GM12878 (cell line): ENCODE measurements at regions not wholly inside any gene's neighbourhood (a gene's known extent, or its start where the extent isn't known, plus 50 kb on each side); places are given as distances from the start of the nearest gene placed in this dataset.
"Not testable (repeated sequence)": the region's sequence is repeated elsewhere in the genome, so short reads cannot be mapped to it uniquely, and the experiment has no call there.

Experiments used
- ATAC-seq: fragments of 200-7000 bp; cut with Tn5 transposase; 3 replicates; pipeline ENCODE4 v1.9.1; 2020; ENCODE audit warnings: mild to moderate bottlenecking, moderate library complexity
- BruUV-seq: library from RNA; stranded (reverse); fragments of 400-500 nt; replicated peaks from 2 replicates; lab custom pipeline; 2021; lab: Mats Ljungman, UMichigan
- CTCF ChIA-PET: fragments of 300-600 bp; sonication (Branson Sonifier 250); formaldehyde crosslinking; extraction: SDS; loops from one replicate; lab custom pipeline; 2021; ENCODE audit warnings: inconsistent platforms; lab: Yijun Ruan, JAX
- POLR2A ChIA-PET: fragments of 350-600 bp; formaldehyde crosslinking; extraction: SDS; loops from one replicate; lab custom pipeline; 2021; ENCODE audit warnings: inconsistent platforms; lab: Charles Lee
- RAD21 ChIA-PET: fragments of 300-600 bp; sonication (Branson Sonifier 250); formaldehyde crosslinking; loops from one replicate; lab custom pipeline; 2023; ENCODE audit warnings: antibody characterized with exemption; ENCODE audit not compliant: unreplicated experiment; lab: Charles Lee
- SMC1A ChIA-PET: fragments of 300-600 bp; sonication (Branson Sonifier 250); formaldehyde crosslinking; loops from one replicate; lab custom pipeline; 2023; ENCODE audit not compliant: unreplicated experiment, uncharacterized antibody; lab: Charles Lee
- DNase-seq: peaks from one replicate; pipeline ENCODE4 v3.0.0-alpha.2; 2011; ENCODE audit warnings: low read depth, low spot score
- FAIRE-seq: peaks from 3 replicates; lab custom pipeline; 2011; peaks lifted over from hg19 to GRCh38; lab: Jason Lieb, UNC
- H2AFZ ChIP-seq: 2 replicates; pipeline ENCODE4 v1.6.0; 2011; ENCODE audit warnings: low read depth, low read length, control low read depth; ENCODE audit not compliant: control insufficient read depth
- H3K27ac ChIP-seq: 2 replicates; pipeline ENCODE4 v1.5.1; 2011; ENCODE audit warnings: control low read depth; ENCODE audit not compliant: control insufficient read depth, insufficient read depth
- H3K27me3 ChIP-seq, 2 experiments: replicated peaks in 1 of 2; 2 replicates each; pipeline versions ENCODE4 v1.6.0 to v1.6.1; 2011; ENCODE audit warnings: low read length in 1 of 2; ENCODE audit not compliant: control insufficient read depth in 2 of 2, insufficient read depth in 2 of 2
- H3K36me3 ChIP-seq, 2 experiments: 2 replicates each; pipeline ENCODE4 v1.5.1; 2011; ENCODE audit warnings: low read length in 1 of 2; ENCODE audit not compliant: control insufficient read depth in 2 of 2, insufficient read depth in 2 of 2
- H3K4me1 ChIP-seq: 2 replicates; pipeline ENCODE4 v1.6.1; 2011; ENCODE audit warnings: mild to moderate bottlenecking, low read length, moderate library complexity, mixed read lengths; ENCODE audit not compliant: control insufficient read depth, insufficient read depth
- H3K4me2 ChIP-seq: 2 replicates; pipeline ENCODE4 v1.6.0; 2011; ENCODE audit warnings: control low read depth; ENCODE audit not compliant: control insufficient read depth, insufficient read depth
- H3K4me3 ChIP-seq: fragments of 200-600 bp; sonication (generic); 2 replicates; pipeline ENCODE4 v1.5.1; 2016
- H3K79me2 ChIP-seq: 2 replicates; pipeline ENCODE4 v1.6.0; 2011; ENCODE audit warnings: low read length; ENCODE audit not compliant: control insufficient read depth, insufficient read depth
- H3K9ac ChIP-seq: 2 replicates; pipeline ENCODE4 v1.8.0; 2011; ENCODE audit warnings: low read length, control low read depth, mixed read lengths; ENCODE audit not compliant: control insufficient read depth, insufficient read depth
- H3K9me3 ChIP-seq: replicated peaks from 3 replicates; pipeline ENCODE4 v1.5.1; 2011; ENCODE audit warnings: mild to moderate bottlenecking, low read length; ENCODE audit not compliant: control insufficient read depth, insufficient read depth
- H4K20me1 ChIP-seq: 2 replicates; pipeline ENCODE4 v1.6.0; 2011; ENCODE audit not compliant: control insufficient read depth, insufficient read depth
- EGR1 ChIP-seq, 2 experiments: IDR thresholded peaks; 1 replicate in 1 of 2; 2 replicates in 1 of 2; pipeline ENCODE4 v1.6.1; 2011 to 2012; ENCODE audit warnings: low read depth in 2 of 2, low read length in 2 of 2, borderline replicate concordance in 1 of 2, mild to moderate bottlenecking in 1 of 2, moderate library complexity in 1 of 2
- EZH2 ChIP-seq: IDR thresholded peaks from 2 replicates; pipeline ENCODE4 v1.6.1; 2012; ENCODE audit warnings: low read depth, mild to moderate bottlenecking, control low read depth, inconsistent platforms, low read length, borderline replicate concordance; ENCODE audit not compliant: control insufficient read depth
- GATAD2B ChIP-seq: fragments of 450-650 bp; conservative IDR thresholded peaks from 2 replicates; pipeline ENCODE4 v1.6.1; 2017; ENCODE audit warnings: low read depth, mild to moderate bottlenecking, moderate library complexity
- HDAC2 ChIP-seq: fragments of 200-600 bp; sonication (generic); IDR thresholded peaks from 2 replicates; pipeline ENCODE4 v1.6.1; 2017
- NR2C2 ChIP-seq: IDR thresholded peaks from 2 replicates; pipeline ENCODE4 v1.6.1; 2011; ENCODE audit warnings: borderline replicate concordance, low read depth; ENCODE audit not compliant: control insufficient read depth, insufficient read length
- SIN3A ChIP-seq: IDR thresholded peaks from 2 replicates; pipeline ENCODE4 v1.6.1; 2012; ENCODE audit warnings: low read depth, low read length, improper control_type of control experiment
- SMAD5 ChIP-seq: IDR thresholded peaks from 2 replicates; pipeline ENCODE4 v1.6.1; 2016; ENCODE audit warnings: antibody characterized with exemption, low read depth
- ZSCAN29 ChIP-seq: fragments of 450-650 bp; IDR thresholded peaks from 2 replicates; pipeline ENCODE4 v1.6.1; 2017; ENCODE audit warnings: mild to moderate bottlenecking, moderate library complexity
- WGBS: methylation state at CpG from one replicate; pipeline ENCODE4 v1.1.6; 2016; ENCODE audit warnings: low lambda C conversion rate; ENCODE audit not compliant: insufficient replicate concordance, insufficient coverage; ENCODE audit errors: missing lambda C conversion rate; 5-methylcytosine and 5-hydroxymethylcytosine counted together
- in situ Hi-C: fragments of 300-500 bp; cut with MboI; formaldehyde crosslinking; loops from 9 replicates; pipeline ENCODE4 v1.14.3; 2018; ENCODE audit warnings: mixed read lengths
- intact Hi-C: fragments of 100-400 bp; cut with micrococcal nuclease; formaldehyde crosslinking; loops from one replicate; pipeline ENCODE4 v1.14.2; 2022; ENCODE audit not compliant: unreplicated experiment
- TF ChIP-seq, protein P1 (sequence below): fragments of 450-650 bp; formaldehyde crosslinking; IDR thresholded peaks from 2 replicates; pipeline ENCODE4 v1.4.0; 2022; ENCODE audit warnings: mild to moderate bottlenecking, moderate library complexity

DNA sequence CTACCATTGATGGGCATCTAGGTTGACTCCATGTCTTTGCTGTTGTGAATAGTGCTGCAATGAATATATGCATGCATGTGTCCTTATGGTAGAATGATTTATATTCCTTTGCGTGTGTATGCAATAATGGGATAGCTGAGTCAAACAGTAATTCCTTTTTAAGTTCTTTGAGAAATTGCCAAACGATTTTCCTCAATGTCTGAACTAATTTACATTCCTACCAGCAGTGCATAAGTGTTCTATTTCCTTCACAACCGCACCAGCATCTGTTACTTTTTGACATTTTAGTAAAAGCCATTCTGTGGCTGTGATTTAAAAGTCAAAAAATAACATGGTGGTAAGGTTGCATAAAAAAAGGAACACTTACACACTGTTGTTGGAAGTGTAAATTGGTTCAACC lies 103.1 kb upstream of the FAM47B start:
- no peak for TF ChIP-seq SMAD5
- FAIRE-seq (no peak), ATAC-seq (no peak), DNase-seq (no peak)
- intact Hi-C loops (no loop called here), in situ Hi-C loops (no loop called here)
- H3K4me1 ChIP-seq = no peaks in the 10 kb centered on the region
- no peak overlapping the region for H3K9ac ChIP-seq
- 4% methylated on average over 3 of the region's 3 CpGs for WGBS
- CTCF ChIA-PET = no interaction called here
- H3K36me3 ChIP-seq = no peaks in the 10 kb centered on the region
- no peak overlapping the region for H3K27ac ChIP-seq
- no TSS peak for BruUV-seq
- POLR2A ChIA-PET = no interaction called here
- H3K79me2 ChIP-seq = no peaks in the 10 kb centered on the region
- H3K4me3 ChIP-seq = no peak overlapping the region
- no peak overlapping the region for H3K4me2 ChIP-seq
- RAD21 ChIA-PET = no interaction called here
- H4K20me1 ChIP-seq = no peaks in the 10 kb centered on the region
- H3K27me3 ChIP-seq = no peaks in the 10 kb centered on the region
- H2AFZ ChIP-seq = no peak overlapping the region
- SMC1A ChIA-PET = no interaction called here
- no peaks in the 10 kb centered on the region for H3K9me3 ChIP-seq

DNA sequence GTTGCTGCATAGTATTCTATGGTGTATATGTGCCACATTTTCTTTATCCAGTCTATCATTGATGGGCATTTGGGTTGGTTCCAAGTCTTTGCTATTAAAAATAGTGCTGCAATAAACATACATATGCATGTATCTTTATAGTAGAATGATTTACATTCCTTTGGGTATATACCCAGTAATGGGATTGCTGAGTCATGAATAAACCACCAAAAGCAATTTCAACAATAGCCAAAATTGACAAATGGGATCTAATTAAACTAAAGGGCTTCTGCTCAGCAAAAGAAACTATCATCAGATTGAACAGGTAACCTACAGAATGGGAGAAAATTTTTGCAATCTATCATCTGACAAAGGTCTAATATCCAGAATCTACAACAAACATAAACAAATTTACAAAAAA lies 101.4 kb upstream of the FAM47B start:
- RAD21 ChIA-PET, ATAC-seq, H4K20me1 ChIP-seq, H3K9me3 ChIP-seq, H3K27ac ChIP-seq, H3K79me2 ChIP-seq, CTCF ChIA-PET, H3K27me3 ChIP-seq, H2AFZ ChIP-seq, H3K4me3 ChIP-seq, SMC1A ChIA-PET, in situ Hi-C loops, H3K9ac ChIP-seq, DNase-seq, FAIRE-seq, POLR2A ChIA-PET, BruUV-seq, H3K4me1 ChIP-seq, intact Hi-C loops, H3K36me3 ChIP-seq, H3K4me2 ChIP-seq: not testable (repeated sequence)

DNA sequence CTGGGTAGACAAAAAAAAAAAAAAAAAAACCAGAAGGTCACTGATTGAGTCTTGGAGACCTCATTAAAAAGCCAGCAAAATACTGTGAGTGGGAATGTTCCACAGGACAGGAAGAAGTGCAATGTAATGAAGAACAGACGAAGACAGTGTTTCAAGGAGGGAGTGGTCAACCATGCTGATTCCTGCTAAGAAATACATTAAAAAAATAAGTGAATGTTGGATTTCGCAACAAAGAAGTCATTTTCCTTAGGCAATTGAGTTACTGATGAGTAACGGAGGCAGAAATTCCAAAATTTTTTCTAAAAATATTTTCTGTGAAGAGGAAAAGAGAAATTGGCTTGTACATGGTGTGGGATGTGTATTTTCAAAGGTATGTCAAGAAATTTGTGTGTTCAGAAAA lies 94.3 kb upstream of the FAM47B start:
- ChIA-PET SMC1A (no interaction called here), RAD21 (no interaction called here), CTCF (no interaction called here), POLR2A (no interaction called here)
- H3K4me2 ChIP-seq = no peak overlapping the region
- no peaks in the 10 kb centered on the region for H4K20me1 ChIP-seq
- no peaks in the 10 kb centered on the region for H3K27me3 ChIP-seq
- no peak overlapping the region for H2AFZ ChIP-seq
- H3K4me3 ChIP-seq = no peak overlapping the region
- DNase-seq (no peak), FAIRE-seq (no peak), ATAC-seq (no peak)
- H3K9ac ChIP-seq = no peak overlapping the region
- H3K79me2 ChIP-seq = no peaks in the 10 kb centered on the region
- H3K4me1 ChIP-seq = no peaks in the 10 kb centered on the region
- WGBS = 0% methylated on average over 3 of the region's 3 CpGs
- intact Hi-C loops (no loop called here), in situ Hi-C loops (no loop called here)
- BruUV-seq = no TSS peak
- no peaks in the 10 kb centered on the region for H3K9me3 ChIP-seq
- H3K36me3 ChIP-seq = no peaks in the 10 kb centered on the region
- H3K27ac ChIP-seq = no peak overlapping the region
- TF ChIP-seq NR2C2 = no peak
- no peak for TF ChIP-seq HDAC2
- TF ChIP-seq, protein P1, sequence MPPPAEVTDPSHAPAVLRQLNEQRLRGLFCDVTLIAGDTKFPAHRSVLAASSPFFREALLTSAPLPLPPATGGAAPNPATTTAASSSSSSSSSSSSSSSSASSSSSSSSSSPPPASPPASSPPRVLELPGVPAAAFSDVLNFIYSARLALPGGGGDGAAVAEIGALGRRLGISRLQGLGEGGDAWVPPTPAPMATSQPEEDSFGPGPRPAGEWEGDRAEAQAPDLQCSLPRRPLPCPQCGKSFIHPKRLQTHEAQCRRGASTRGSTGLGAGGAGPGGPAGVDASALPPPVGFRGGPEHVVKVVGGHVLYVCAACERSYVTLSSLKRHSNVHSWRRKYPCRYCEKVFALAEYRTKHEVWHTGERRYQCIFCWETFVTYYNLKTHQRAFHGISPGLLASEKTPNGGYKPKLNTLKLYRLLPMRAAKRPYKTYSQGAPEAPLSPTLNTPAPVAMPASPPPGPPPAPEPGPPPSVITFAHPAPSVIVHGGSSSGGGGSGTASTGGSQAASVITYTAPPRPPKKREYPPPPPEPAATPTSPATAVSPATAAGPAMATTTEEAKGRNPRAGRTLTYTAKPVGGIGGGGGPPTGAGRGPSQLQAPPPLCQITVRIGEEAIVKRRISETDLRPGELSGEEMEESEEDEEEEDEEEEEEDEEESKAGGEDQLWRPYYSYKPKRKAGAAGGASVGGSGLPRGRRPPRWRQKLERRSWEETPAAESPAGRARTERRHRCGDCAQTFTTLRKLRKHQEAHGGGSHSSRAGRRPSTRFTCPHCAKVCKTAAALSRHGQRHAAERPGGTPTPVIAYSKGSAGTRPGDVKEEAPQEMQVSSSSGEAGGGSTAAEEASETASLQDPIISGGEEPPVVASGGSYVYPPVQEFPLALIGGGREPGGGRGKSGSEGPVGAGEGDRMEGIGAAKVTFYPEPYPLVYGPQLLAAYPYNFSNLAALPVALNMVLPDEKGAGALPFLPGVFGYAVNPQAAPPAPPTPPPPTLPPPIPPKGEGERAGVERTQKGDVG (CRISPR knock-in tag) = no peak
- TF ChIP-seq ZSCAN29 = no peak
- TF ChIP-seq SIN3A = no peak
- no peak for TF ChIP-seq EZH2
- no peak for TF ChIP-seq EGR1 (IDR thresholded peaks at IDR 0.05; ENCODE audit: borderline replicate concordance in 1 of 2, low read depth in 2 of 2, low read length in 2 of 2)
- no peak for TF ChIP-seq GATAD2B
